HG02840 (cell line): ENCODE measurements at regions not wholly inside any gene's neighbourhood (a gene's known extent, or its start where the extent isn't known, plus 50 kb on each side); places are given as distances from the start of the nearest gene placed in this dataset.
A peak's percentile ranks its signal among the peaks of the same experiment; 100 is the strongest.

ENCODE experiments used
- ATAC-seq: cut with Tn5 transposase; IDR thresholded peaks from one replicate; pipeline ENCODE4 v1.9.1; 2021; ENCODE audit warnings: mild to moderate bottlenecking, moderate library complexity, moderate number of reproducible peaks; ENCODE audit not compliant: unreplicated experiment, low FRiP score

GRCh38 chr1:194281376-194281775 lies 1095.0 kb upstream of the B3GALT2 start:
- no peak for ATAC-seq

GRCh38 chr1:194280463-194280862 lies 1094.0 kb upstream of the B3GALT2 start:
- ATAC-seq: no peak

- ATAC-seq: peak; percentile 63
These were observed 1093.6 kb upstream of the B3GALT2 start for GRCh38 chr1:194279975-194280374.

DNA sequence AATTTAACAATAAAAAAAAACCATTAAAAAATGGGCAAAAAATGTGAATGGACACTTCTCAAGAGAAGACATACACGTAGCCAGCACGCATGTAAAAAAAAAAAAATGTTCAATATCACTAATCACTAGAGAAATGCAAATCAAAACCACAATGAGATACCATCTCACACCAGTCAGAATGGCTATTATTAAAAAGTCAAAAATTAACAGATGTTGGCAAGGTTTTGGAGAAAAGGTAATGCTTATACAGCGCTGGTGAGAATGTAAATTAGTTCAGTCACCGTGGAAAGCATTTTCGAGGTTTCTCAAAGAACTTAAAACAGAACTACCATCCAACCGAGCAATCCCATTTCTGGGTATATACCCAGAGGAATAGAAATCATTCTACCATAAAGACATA lies 1091.5 kb upstream of the B3GALT2 start:
- ATAC-seq: peak; percentile 57

DNA sequence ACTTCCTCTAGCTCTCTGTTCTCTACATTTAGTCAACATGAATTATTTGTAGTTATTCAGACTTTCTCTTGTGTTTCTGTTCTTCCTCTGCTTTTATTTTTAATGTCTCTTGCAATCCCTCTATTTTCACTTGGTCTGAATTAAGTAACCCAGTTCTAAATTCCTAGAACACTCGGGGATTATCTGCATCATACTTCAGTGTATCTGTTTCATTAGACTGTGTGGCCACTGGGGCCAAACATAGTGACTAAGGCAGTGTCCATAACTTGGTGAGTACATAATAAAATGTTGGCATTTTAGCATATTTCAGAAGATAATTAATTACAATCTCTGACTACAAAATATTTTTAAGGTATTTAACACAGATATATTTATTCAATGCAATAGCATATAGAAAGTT lies 1087.2 kb upstream of the B3GALT2 start:
- ATAC-seq: no peak

DNA sequence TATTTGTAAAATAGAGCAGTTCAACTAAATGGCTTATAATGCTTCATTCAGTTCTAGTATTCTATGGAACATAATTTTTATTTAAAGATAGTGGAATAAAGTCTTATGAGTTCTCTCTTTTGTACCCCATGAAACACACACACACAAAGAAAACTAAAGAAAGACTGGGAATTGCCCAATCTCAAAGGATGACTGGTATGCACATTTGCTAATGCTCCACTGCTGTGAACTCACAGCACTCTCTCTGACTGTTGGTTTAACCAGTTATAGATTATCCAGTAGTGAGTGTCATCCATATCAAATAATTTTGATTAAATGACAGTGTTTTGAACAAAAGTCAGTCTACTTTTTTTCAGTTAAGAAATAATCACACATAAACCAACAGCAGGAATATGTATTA lies 1082.4 kb upstream of the B3GALT2 start:
- ATAC-seq: no peak

- ATAC-seq: no peak
These were observed 1080.6 kb upstream of the B3GALT2 start for GRCh38 chr1:194267021-194267420.

DNA sequence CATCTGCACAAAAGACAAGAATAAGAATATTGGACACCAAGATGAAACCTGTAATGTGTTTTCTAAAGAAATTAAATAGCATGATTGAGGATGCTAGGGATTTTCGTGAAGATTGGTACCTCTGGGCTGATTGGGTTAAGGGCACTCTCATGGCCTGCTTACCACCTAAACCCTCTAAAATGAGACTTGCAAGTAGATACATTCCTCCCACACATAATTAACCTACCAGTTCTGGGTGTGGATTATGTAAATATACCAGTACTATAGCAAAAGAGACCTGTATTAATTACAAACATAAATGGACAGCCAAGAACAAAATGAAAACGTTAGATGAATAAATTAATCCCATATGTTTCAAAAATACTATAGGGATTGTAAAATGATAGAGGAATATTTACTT lies 1069.6 kb upstream of the B3GALT2 start:
- no peak for ATAC-seq

DNA sequence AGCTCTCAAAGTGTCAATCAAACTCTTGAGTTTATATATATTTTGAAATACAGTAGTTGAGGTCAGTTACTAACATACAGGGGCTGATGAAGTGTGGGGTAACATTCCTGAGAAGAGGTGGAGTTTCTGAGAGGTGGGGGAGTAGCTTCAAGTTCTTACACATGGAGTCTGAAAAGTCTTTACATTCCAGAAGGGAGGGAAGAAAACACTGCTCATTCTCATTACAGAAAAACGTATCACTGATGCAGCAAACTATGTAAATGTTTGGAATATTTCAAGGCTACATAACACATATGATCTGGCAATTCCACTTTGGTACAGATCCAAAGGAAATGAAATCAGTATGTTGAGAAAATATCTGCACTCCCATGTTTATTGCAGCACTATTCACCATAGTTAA lies 1065.8 kb upstream of the B3GALT2 start:
- ATAC-seq: no peak

- no peak for ATAC-seq
These were observed 1054.8 kb upstream of the B3GALT2 start for GRCh38 chr1:194241215-194241614.

DNA sequence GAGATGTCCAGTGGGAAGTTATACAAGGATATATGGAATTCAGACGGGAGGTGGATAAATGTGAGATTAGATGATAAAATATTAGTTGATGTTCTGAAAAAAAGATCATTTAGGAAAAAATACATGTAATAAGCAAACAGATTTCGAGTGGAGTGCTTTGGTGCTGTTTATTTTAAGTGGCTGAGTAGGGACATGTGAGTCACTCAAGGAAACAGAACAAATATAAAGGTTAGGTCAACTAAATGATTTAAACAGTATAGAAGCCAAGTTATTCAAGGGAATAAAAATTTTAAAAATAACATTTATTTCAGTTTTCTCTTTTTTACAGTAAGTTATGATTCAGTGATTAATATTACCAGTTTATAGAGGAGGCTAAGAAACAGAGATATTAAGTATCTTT lies 1046.7 kb upstream of the B3GALT2 start:
- no peak for ATAC-seq

- ATAC-seq: no peak
These were observed 1044.1 kb upstream of the B3GALT2 start for GRCh38 chr1:194230351-194231144.

DNA sequence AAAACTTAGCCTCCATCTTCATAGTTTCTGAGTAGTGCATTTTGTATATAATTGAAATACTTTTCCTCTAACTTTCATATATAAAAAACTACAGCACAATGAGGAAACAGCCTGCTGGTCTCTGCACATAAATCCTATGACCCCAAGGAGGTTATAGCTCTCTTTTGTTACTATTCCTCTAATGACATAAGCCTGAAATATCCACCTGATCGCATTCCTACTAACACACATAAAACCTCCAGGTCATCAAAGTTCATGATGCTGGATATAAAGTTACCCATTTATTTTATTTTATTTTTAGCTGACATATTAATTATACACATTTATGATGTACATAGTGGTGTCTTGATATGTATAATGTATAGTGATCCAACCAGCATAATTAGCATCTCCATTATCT lies 1042.0 kb upstream of the B3GALT2 start:
- no peak for ATAC-seq

DNA sequence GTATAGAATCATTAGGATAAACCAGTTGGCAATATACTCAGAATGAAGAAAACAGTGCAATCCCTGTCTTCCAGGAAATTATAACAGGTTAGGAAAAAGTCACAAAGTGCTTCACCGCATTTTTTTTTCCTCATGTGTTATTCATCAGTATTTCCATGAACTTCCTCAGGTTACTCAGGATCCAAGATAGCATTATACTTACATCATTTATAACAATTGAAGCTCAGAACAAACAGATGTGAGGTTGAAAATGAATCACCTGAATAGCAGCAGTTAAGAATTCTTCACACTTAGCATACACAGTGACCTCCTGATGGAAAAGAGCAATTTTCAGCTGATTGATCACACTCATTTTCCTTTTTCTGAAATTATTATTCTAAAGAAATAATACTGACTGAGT lies 1040.7 kb upstream of the B3GALT2 start:
- ATAC-seq: no peak

DNA sequence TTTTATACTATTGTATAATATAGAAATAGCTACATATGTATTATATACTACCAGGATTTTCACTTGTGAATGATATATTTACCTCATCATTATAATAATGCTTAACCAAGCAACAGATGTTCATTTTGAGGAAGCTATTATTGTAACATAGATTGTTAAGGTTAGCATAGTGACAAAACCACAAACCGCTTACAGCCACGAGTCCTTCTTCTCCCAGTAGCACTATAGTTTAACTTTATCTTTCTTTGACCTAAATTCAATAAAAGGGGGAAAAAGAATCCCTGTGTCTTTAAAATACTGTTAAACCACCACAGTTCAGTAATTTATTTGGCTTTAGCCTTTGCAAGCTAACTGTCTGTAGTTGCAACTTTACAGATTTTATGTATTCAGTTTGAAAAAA lies 1039.4 kb upstream of the B3GALT2 start:
- peak; percentile 87 for ATAC-seq

- ATAC-seq: no peak
These were observed 1037.2 kb upstream of the B3GALT2 start for GRCh38 chr1:194223596-194223995.

GRCh38 chr1:194215448-194215847 lies 1029.0 kb upstream of the B3GALT2 start:
- ATAC-seq: no peak

DNA sequence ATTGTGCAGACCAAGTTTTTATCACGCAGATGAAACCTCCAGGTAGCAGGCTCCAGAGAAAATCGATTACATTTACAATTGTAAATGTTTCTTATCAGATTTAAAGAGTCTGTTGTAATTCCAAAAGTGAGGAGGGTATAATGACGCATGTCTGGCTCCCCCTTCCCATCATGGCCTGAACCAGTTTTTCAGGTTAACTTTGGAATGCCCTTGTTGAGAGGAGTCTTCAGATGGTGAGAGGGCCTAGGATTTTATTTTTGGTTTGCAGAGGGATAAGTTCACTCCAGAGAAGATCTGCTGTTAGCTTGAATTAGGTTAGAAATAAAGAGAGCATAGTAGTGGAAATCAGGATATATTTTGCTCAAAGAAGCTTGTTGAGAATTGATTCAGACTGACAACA lies 1028.3 kb upstream of the B3GALT2 start:
- no peak for ATAC-seq

DNA sequence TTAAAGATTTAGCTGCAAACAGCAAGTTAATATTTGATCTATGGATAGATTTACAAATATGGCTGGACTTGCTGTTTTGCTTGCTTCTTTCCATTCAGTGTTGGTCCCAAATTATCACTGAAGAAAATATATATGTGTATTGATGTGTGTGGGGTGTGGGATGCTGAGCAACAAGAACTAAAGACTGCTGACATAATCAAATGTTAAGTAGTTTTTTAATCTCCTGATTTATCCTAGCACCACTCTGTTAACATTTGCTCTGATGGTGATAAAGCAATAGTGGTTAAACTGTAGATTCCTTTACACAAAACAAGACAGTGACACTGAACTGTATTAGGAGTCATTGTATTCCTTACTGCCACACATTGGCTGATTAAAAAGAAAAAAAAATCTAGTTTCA lies 1023.5 kb upstream of the B3GALT2 start:
- no peak for ATAC-seq

- ATAC-seq: no peak
These were observed 1022.3 kb upstream of the B3GALT2 start for GRCh38 chr1:194208674-194209073.

- ATAC-seq: no peak
These were observed 1010.1 kb upstream of the B3GALT2 start for GRCh38 chr1:194196562-194196961.

DNA sequence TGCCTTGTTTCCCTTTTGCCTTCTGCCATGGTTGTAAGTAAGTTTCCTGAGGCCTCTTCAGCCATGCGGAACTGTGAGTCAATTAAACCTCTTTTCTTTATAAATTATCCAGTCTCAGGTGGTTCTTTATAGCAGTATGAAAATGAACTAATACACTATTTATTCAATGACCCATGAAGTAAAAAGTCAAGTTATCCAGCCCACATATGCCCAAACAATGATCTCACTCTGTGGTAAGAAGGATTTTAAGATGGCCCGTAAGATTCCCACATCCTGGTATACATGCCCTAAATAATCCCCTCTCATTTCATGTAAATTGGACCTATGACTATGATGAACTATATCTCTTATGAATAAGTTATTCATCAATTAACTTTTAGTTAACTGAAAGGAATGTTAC lies 1008.3 kb upstream of the B3GALT2 start:
- no peak for ATAC-seq

DNA sequence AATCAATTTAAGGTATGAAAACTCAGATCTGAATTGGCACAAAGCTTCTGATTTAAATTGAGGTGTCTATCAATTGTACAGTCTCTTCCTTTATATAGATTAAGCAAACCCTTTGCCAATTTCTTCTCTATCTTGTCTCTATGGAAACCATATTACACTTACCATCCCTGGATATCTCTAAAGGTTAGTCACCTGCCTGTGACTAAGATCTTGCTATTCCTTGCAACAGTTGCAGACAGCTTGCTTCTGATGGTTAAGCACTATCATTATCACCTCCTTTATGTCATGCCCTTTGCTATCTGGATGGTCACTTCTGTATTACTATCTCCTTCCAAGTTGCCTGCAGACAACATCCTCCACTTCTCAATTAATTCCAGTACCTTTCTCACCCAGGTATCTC lies 998.6 kb upstream of the B3GALT2 start:
- ATAC-seq: no peak
